ENCODE measurements at regions not wholly inside any gene's neighbourhood (a gene's known extent, or its start where the extent isn't known, plus 50 kb on each side); places are given as distances from the start of the nearest gene placed in this dataset.
A peak's percentile ranks its signal among the peaks of the same experiment; 100 is the strongest.

GRCh38 chr3:72550582-72551262 lies 297.5 kb downstream of the SHQ1 start:
- ATAC-seq (ENCODE audit: low read depth) = peak; percentile 21
- POLR2A ChIA-PET = no interaction called here
- Mint-ChIP-seq H3K4me1 (peaks cover 17% of the 10 kb centered on the region), H3K36me3 (ENCODE audit: low read depth) (no peaks in the 10 kb centered on the region), H3K4me3 (no peak overlapping the region), H3K27ac (no peak overlapping the region), H3K27me3 (no peaks in the 10 kb centered on the region), H3K9me3 (no peaks in the 10 kb centered on the region)
- intact Hi-C loops (cut with micrococcal nuclease) = no loop called here
- CTCF ChIA-PET = no interaction called here
- no peak for DNase-seq
- no peak for TF ChIP-seq CTCF (IDR thresholded peaks at IDR 0.05)

GRCh38 chr3:72549761-72550581 lies 298.3 kb downstream of the SHQ1 start:
- Mint-ChIP-seq H3K4me1 (peaks cover 17% of the 10 kb centered on the region), H3K27me3 (no peaks in the 10 kb centered on the region), H3K4me3 (peak overlapping the region; percentile 64), H3K9me3 (no peaks in the 10 kb centered on the region), H3K36me3 (ENCODE audit: low read depth) (no peaks in the 10 kb centered on the region), H3K27ac (no peak overlapping the region)
- TF ChIP-seq CTCF (IDR thresholded peaks at IDR 0.05) = no peak
- ATAC-seq (ENCODE audit: low read depth) (no peak), DNase-seq (no peak)
- POLR2A ChIA-PET = no interaction called here
- intact Hi-C loops (cut with micrococcal nuclease) = no loop called here
- CTCF ChIA-PET = no interaction called here

GRCh38 chr3:72548981-72549380 lies 299.3 kb downstream of the SHQ1 start:
- Mint-ChIP-seq H3K9me3 (no peaks in the 10 kb centered on the region), H3K4me3 (no peak overlapping the region), H3K27ac (no peak overlapping the region), H3K4me1 (peaks cover 17% of the 10 kb centered on the region), H3K36me3 (ENCODE audit: low read depth) (no peaks in the 10 kb centered on the region), H3K27me3 (no peaks in the 10 kb centered on the region)
- ATAC-seq (ENCODE audit: low read depth) = no peak
- CTCF ChIA-PET = no interaction called here
- intact Hi-C loops (cut with micrococcal nuclease) = no loop called here
- POLR2A ChIA-PET = no interaction called here
- DNase-seq = no peak
- no peak for TF ChIP-seq CTCF (IDR thresholded peaks at IDR 0.05)

GRCh38 chr3:72548461-72548860 lies 299.8 kb downstream of the SHQ1 start:
- no peaks in the 10 kb centered on the region for H3K27me3 Mint-ChIP-seq
- DNase-seq (no peak), ATAC-seq (ENCODE audit: low read depth) (no peak)
- ChIA-PET POLR2A (no interaction called here), CTCF (no interaction called here)
- intact Hi-C loops (cut with micrococcal nuclease) = no loop called here
- no peak for TF ChIP-seq CTCF (IDR thresholded peaks at IDR 0.05)
- no peak overlapping the region for H3K27ac Mint-ChIP-seq
- no peaks in the 10 kb centered on the region for H3K36me3 Mint-ChIP-seq (ENCODE audit: low read depth)
- H3K9me3 Mint-ChIP-seq = no peaks in the 10 kb centered on the region
- H3K4me3 Mint-ChIP-seq = no peak overlapping the region
- H3K4me1 Mint-ChIP-seq = peaks cover 17% of the 10 kb centered on the region

- ChIA-PET CTCF (no interaction called here), POLR2A (no interaction called here)
- no peak overlapping the region for H3K27ac Mint-ChIP-seq
- H3K4me3 Mint-ChIP-seq = no peak overlapping the region
- intact Hi-C loops (cut with micrococcal nuclease) = no loop called here
- no peaks in the 10 kb centered on the region for H3K9me3 Mint-ChIP-seq
- no peak for TF ChIP-seq CTCF (IDR thresholded peaks at IDR 0.05)
- H3K36me3 Mint-ChIP-seq (ENCODE audit: low read depth) = no peaks in the 10 kb centered on the region
- DNase-seq = no peak
- peaks cover 17% of the 10 kb centered on the region for H3K4me1 Mint-ChIP-seq
- no peak for ATAC-seq (ENCODE audit: low read depth)
- H3K27me3 Mint-ChIP-seq = peaks cover 3% of the 10 kb centered on the region
Measured at GRCh38 chr3:72547183-72547582, 301.1 kb downstream of the SHQ1 start.
